Fibroblast of skin of left biceps (primary cell): ENCODE measurements at regions not wholly inside any gene's neighbourhood (a gene's known extent, or its start where the extent isn't known, plus 50 kb on each side); places are given as distances from the start of the nearest gene placed in this dataset.

Experiments used
- DNase-seq, 2 experiments: peaks; one replicate each; pipeline ENCODE4 v3.0.0-alpha.2; 2013; ENCODE audit warnings: low read depth in 2 of 2

GRCh38 chr14:97200245-97200644, 403.1 kb downstream of the VRK1 start:
- DNase-seq: no peak

GRCh38 chr14:97206916-97207315, 409.7 kb downstream of the VRK1 start:
- DNase-seq: no peak

- no peak for DNase-seq
These were observed 413.0 kb downstream of the VRK1 start for GRCh38 chr14:97210202-97210601.

- no peak for DNase-seq
These were observed 415.2 kb downstream of the VRK1 start for GRCh38 chr14:97212399-97212798.

- DNase-seq: no peak
These were observed 416.5 kb downstream of the VRK1 start for GRCh38 chr14:97213720-97214119.

GRCh38 chr14:97215263-97215969, 418.2 kb downstream of the VRK1 start:
- DNase-seq: no peak

GRCh38 chr14:97217111-97217885, 420.1 kb downstream of the VRK1 start:
- DNase-seq: no peak

GRCh38 chr14:97218274-97218673, 421.1 kb downstream of the VRK1 start:
- no peak for DNase-seq

- no peak for DNase-seq
These were observed 421.7 kb downstream of the VRK1 start for GRCh38 chr14:97218691-97219430.

- DNase-seq: no peak
These were observed 422.3 kb downstream of the VRK1 start for GRCh38 chr14:97219431-97220017.

- DNase-seq: no peak
These were observed 424.5 kb downstream of the VRK1 start for GRCh38 chr14:97221572-97222285.

GRCh38 chr14:97224016-97224415, 426.8 kb downstream of the VRK1 start:
- no peak for DNase-seq

GRCh38 chr14:97230051-97230450, 432.9 kb downstream of the VRK1 start:
- DNase-seq: no peak

- DNase-seq: no peak
These were observed 436.3 kb downstream of the VRK1 start for GRCh38 chr14:97233319-97233985.

GRCh38 chr14:97246648-97247047, 449.5 kb downstream of the VRK1 start:
- DNase-seq: no peak

GRCh38 chr14:97248973-97249372, 451.8 kb downstream of the VRK1 start:
- DNase-seq: no peak

GRCh38 chr14:97250931-97251330, 453.7 kb downstream of the VRK1 start:
- no peak for DNase-seq

- DNase-seq: no peak
These were observed 454.4 kb downstream of the VRK1 start for GRCh38 chr14:97251491-97252155.

- DNase-seq: no peak
These were observed 456.6 kb downstream of the VRK1 start for GRCh38 chr14:97253756-97254155.

- no peak for DNase-seq
These were observed 465.2 kb downstream of the VRK1 start for GRCh38 chr14:97262336-97262735.
